Common myeloid progenitor, CD34-positive (primary cell): ENCODE measurements at regions not wholly inside any gene's neighbourhood (a gene's known extent, or its start where the extent isn't known, plus 50 kb on each side); places are given as distances from the start of the nearest gene placed in this dataset.

Source experiments
- CTCF ChIA-PET: fragments of 350-600 bp; sonication (Branson Sonifier 250); formaldehyde crosslinking; loops from one replicate; lab custom pipeline; 2021; ENCODE audit warnings: antibody characterized with exemption; lab: Charles Lee
- POLR2A ChIA-PET: fragments of 350-600 bp; sonication (Branson Sonifier 250); formaldehyde crosslinking; loops from one replicate; lab custom pipeline; 2021; ENCODE audit warnings: antibody characterized with exemption; lab: Charles Lee
- DNase-seq, 3 donors: peaks; one replicate each; pipeline versions ENCODE4 v3.0.0 to v3.0.0-alpha.2; 2013
- H3K27ac ChIP-seq, 2 experiments: 1 replicate in 1 of 2; 2 replicates in 1 of 2; pipeline ENCODE4 v1.7.0; 2013; ENCODE audit warnings: inconsistent platforms in 2 of 2, low read length in 2 of 2, mild to moderate bottlenecking in 2 of 2, low read depth in 1 of 2, moderate library complexity in 1 of 2; ENCODE audit not compliant: severe bottlenecking in 2 of 2, insufficient read depth in 1 of 2, poor library complexity in 1 of 2
- H3K27me3 ChIP-seq, 5 experiments: replicated peaks in 2 of 5; 1 replicate in 3 of 5; 2 replicates in 2 of 5; pipeline versions ENCODE4 v1.6.1 to v1.7.0; 2013; ENCODE audit warnings: low read length in 4 of 5, mild to moderate bottlenecking in 2 of 5, moderate library complexity in 2 of 5, inconsistent platforms in 1 of 5; ENCODE audit not compliant: insufficient read depth in 5 of 5, control insufficient read depth in 4 of 5
- H3K36me3 ChIP-seq, 4 experiments: 1 replicate in 2 of 4; 2 replicates in 2 of 4; pipeline versions ENCODE4 v1.6.1 to v1.7.0; 2013; ENCODE audit warnings: low read length in 3 of 4, control low read depth in 1 of 4, mild to moderate bottlenecking in 1 of 4; ENCODE audit not compliant: control insufficient read depth in 4 of 4, insufficient read depth in 4 of 4
- H3K4me1 ChIP-seq, 4 experiments: 1 replicate in 3 of 4; 2 replicates in 1 of 4; pipeline versions ENCODE4 v1.6.1 to v1.7.1; 2013; ENCODE audit warnings: low read length in 3 of 4, mild to moderate bottlenecking in 3 of 4, control low read depth in 1 of 4, inconsistent platforms in 1 of 4, moderate library complexity in 1 of 4; ENCODE audit not compliant: control insufficient read depth in 4 of 4, insufficient read depth in 4 of 4; ENCODE audit errors: control extremely low read depth in 1 of 4
- H3K4me3 ChIP-seq, 7 experiments: 1 replicate in 4 of 7; 2 replicates in 3 of 7; pipeline versions ENCODE4 v1.5.1 to v1.7.0; 2013; ENCODE audit warnings: mild to moderate bottlenecking in 7 of 7, low read length in 6 of 7, moderate library complexity in 6 of 7, inconsistent platforms in 2 of 7, low read depth in 2 of 7, control low read depth in 1 of 7; ENCODE audit not compliant: insufficient read depth in 4 of 7, control insufficient read depth in 1 of 7; ENCODE audit errors: extremely low read depth in 1 of 7
- H3K9me3 ChIP-seq, 5 experiments: 1 replicate in 4 of 5; 2 replicates in 1 of 5; pipeline versions ENCODE4 v1.6.1 to v1.7.1; 2013; ENCODE audit warnings: low read length in 4 of 5, mild to moderate bottlenecking in 2 of 5, inconsistent platforms in 1 of 5, low read depth in 1 of 5, moderate library complexity in 1 of 5; ENCODE audit not compliant: control insufficient read depth in 4 of 5, insufficient read depth in 2 of 5; ENCODE audit errors: control extremely low read depth in 1 of 5
- WGBS: methylation state at CpG from one replicate; pipeline ENCODE4 v1.1.5; 2013; ENCODE audit not compliant: insufficient coverage; 5-methylcytosine and 5-hydroxymethylcytosine counted together

DNA sequence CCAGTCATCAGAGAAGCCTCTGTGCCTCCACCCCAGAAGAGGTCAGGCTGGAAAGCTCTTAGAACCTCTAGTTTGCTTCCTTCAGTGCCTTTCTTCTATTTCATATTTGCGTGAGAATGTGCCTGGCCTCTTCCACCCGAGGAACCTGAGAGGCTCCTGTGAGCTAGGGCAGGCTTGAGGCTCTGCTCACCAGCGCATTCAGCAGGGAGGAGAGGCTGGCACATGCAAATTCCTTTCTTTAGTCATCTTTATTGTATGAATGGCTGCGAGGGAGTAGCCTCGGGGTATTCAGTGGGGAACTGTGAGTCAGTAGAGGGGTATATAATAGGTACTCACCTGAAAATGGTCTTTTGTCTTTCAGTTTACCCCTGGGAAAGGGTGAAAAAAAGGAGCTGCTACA lies 268.3 kb downstream of the ABCC12 start:
- H3K4me1 ChIP-seq = no peaks in the 10 kb centered on the region
- 52% methylated on average over 3 of the region's 5 CpGs for WGBS
- H3K9me3 ChIP-seq = no peaks in the 10 kb centered on the region
- H3K27me3 ChIP-seq = peaks cover 0 to 4% (median 3%) of the 10 kb centered on the region in 5 experiments
- no peak overlapping the region for H3K27ac ChIP-seq
- H3K4me3 ChIP-seq = no peak overlapping the region
- H3K36me3 ChIP-seq = no peaks in the 10 kb centered on the region
- DNase-seq = no peak
- CTCF ChIA-PET = no interaction called here
- POLR2A ChIA-PET = no interaction called here

DNA sequence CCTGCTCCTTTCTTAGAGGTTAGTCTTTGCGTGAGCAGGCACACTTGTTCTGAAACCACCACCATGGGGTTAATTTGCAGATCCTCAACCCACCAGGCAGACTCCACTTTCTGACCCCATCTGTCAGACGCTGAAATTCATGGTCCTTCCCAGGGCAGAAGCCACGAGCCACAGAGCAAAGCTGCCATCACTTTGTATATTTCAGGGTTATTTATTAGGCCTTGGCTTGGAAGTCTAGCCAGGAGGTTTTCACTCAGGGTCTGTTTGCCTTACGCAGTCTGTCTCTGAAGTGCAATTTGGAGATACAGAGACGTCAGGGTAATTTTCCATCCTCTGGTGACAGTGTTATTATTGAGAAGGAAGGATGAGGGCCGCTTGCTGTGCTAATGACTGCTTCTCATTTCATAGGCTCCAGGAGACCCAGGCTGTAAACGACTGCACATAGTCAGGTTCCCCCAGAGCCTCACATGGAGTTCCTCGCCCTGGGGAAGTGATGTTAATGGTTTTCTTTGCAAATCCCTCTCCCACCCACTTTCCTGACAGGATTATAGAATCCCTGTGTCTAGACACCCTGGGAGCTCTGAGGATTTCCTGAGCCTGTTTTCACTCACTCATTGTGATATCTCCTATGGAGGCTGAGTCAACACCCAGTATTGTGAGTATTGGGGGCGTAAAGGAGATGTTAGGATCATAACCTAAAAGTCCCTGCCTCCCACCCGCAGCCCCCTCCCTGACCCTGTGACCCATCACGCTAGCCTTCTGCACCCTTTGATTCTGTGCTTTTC lies 269.0 kb downstream of the ABCC12 start:
- DNase-seq = no peak
- Histone ChIP-seq H3K9me3 (no peaks in the 10 kb centered on the region), H3K36me3 (no peaks in the 10 kb centered on the region), H3K27me3 (peaks cover 0 to 4% (median 3%) of the 10 kb centered on the region in 5 experiments), H3K4me3 (no peak overlapping the region), H3K27ac (no peak overlapping the region), H3K4me1 (no peaks in the 10 kb centered on the region)
- CTCF ChIA-PET = no interaction called here
- POLR2A ChIA-PET = no interaction called here
- WGBS = 37% methylated on average over 9 of the region's 11 CpGs

DNA sequence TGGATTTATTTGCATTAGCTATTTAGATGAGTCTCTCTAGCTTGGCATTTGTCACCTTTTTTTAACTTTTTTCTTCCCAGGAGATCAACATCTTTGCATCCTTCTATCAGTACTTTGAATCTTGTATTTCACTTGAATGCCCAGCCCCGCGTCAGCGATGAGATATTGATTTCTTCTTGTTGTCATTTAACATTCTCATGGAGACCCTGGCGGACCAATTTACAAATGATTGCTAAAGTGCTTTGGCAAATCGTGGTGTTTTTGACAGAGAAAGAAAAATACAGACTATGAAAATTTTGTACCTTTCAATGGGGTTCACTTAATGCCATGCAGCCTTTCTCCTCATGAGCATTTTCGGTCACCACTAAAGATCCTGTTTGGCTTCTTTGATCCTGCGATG lies 269.7 kb downstream of the ABCC12 start:
- no peaks in the 10 kb centered on the region for H3K4me1 ChIP-seq
- POLR2A ChIA-PET = no interaction called here
- no peak overlapping the region for H3K27ac ChIP-seq
- 67% methylated on average over 7 of the region's 7 CpGs for WGBS
- no peak overlapping the region for H3K4me3 ChIP-seq
- CTCF ChIA-PET = no interaction called here
- no peak for DNase-seq
- H3K9me3 ChIP-seq = no peaks in the 10 kb centered on the region
- H3K36me3 ChIP-seq = no peaks in the 10 kb centered on the region
- peaks cover 0 to 4% (median 3%) of the 10 kb centered on the region in 5 experiments for H3K27me3 ChIP-seq

DNA sequence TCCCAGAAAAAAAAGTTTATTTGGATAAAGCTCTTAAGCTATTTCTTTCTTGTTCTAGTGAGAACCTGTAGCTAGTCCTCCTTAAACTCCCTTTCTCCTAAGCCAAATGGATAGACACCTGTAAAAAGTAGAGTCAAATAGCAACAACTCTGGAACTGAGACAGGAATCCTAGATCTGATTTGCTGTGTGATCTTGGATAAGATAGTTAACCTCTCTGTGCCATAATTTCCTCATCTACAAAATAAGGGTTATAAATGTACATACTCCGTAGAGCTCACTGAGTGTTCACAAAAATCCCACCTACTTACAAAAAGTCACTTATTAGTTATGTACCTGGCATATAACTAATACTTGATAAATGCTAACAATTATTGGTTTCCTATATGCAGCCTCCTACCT lies 270.3 kb downstream of the ABCC12 start:
- H3K9me3 ChIP-seq = no peaks in the 10 kb centered on the region
- no peak for DNase-seq
- peaks cover 0 to 4% (median 3%) of the 10 kb centered on the region in 5 experiments for H3K27me3 ChIP-seq
- H3K27ac ChIP-seq = no peak overlapping the region
- ChIA-PET POLR2A (no interaction called here), CTCF (interaction anchor here (1.1 kb wide), 1 partner anchor 13 kb away, joined by 3 read pairs; no protein-coding TSS in a partner anchor)
- H3K4me1 ChIP-seq = no peaks in the 10 kb centered on the region
- H3K4me3 ChIP-seq = no peak overlapping the region
- no peaks in the 10 kb centered on the region for H3K36me3 ChIP-seq
- no CpG with 5 or more reads among the region's 1 CpG for WGBS

DNA sequence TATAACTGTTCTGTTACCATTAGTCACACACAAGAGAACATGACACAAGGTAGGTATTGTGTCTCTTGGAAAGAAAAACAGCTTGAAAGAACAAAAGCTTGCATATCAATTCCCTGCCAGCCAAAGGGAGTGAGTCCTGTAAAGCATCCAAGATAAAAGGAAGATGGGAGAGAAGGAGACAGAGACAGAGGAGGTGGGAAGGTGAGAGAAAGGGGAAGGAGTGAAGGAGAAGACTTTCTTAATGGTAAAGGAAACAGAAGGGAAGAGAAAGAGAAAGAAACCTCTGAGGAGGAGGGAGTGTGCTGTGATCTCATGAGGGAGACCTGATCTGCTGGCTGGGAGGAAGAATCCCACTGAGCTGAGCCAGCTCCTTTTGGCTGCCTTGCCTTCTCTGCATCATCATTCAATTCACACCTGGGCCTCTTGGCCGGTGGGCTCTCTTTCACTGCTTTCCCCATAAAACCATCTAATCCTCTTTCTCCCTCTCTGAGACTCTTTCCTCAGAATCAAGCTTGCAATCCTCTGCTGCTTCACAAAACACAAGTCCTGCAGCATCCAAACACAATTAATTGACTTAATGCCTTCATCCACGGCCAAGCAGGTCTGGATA lies 271.6 kb downstream of the ABCC12 start:
- no peak overlapping the region for H3K4me3 ChIP-seq
- ChIA-PET CTCF (interaction anchor here (1.1 kb wide), 1 partner anchor 12 kb away, joined by 3 read pairs; no protein-coding TSS in a partner anchor), POLR2A (no interaction called here)
- no peak for DNase-seq
- H3K4me1 ChIP-seq = no peaks in the 10 kb centered on the region
- peaks cover 0 to 4% (median 3%) of the 10 kb centered on the region in 5 experiments for H3K27me3 ChIP-seq
- H3K36me3 ChIP-seq = no peaks in the 10 kb centered on the region
- 11% methylated on average over 1 of the region's 2 CpGs for WGBS
- no peaks in the 10 kb centered on the region for H3K9me3 ChIP-seq
- H3K27ac ChIP-seq = no peak overlapping the region

DNA sequence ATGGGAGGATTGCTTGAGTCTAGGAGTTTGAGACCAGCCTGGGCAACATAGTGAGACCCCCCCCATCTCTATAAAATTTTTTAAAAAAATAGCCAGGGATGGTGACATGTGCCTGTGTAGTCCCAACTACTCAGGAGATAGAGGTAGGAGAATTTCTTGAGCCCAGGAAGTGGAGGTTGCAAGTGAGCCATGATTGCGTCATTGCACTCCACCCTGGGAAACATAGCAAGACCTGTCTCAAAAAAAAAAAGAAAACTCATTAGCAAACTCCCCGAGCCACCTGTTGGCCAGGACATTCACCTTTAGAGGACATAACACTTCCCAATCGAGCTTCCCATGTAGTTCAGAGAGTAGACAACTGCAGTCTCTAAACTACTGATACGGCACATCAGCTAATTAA lies 274.2 kb downstream of the ABCC12 start:
- CTCF ChIA-PET = interaction anchor here (1.3 kb wide), 1 partner anchor 12 kb away, joined by 3 read pairs; no protein-coding TSS in a partner anchor
- Histone ChIP-seq H3K27me3 (peaks cover 0 to 3% (median 0%) of the 10 kb centered on the region in 5 experiments), H3K36me3 (no peaks in the 10 kb centered on the region), H3K9me3 (no peaks in the 10 kb centered on the region), H3K27ac (no peak overlapping the region), H3K4me3 (no peak overlapping the region), H3K4me1 (no peaks in the 10 kb centered on the region)
- POLR2A ChIA-PET = no interaction called here
- DNase-seq = no peak
- 93% methylated on average over 2 of the region's 4 CpGs for WGBS

DNA sequence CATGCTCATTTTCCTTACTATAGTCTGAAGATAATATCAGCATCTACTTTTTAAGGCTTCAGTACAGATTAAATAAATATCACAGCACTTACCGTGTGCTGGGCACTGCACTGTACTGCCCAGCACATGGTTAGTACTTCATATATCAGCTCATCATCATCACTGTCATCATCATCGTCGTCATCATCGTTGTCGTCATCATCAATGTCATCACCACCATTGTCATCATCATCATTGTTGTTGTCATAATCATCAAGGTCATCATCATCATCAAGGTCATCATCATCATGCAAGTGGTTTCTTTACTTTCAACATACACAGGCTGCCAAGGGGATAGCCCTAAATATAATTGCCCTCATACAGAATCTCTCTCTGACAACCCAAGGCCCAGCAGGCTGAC lies 275.1 kb downstream of the ABCC12 start:
- Histone ChIP-seq H3K9me3 (no peaks in the 10 kb centered on the region), H3K4me3 (no peak overlapping the region), H3K4me1 (no peaks in the 10 kb centered on the region), H3K36me3 (no peaks in the 10 kb centered on the region), H3K27me3 (no peaks in the 10 kb centered on the region), H3K27ac (no peak overlapping the region)
- no peak for DNase-seq
- ChIA-PET CTCF (interaction anchor here (1.3 kb wide), 1 partner anchor 13 kb away, joined by 3 read pairs; no protein-coding TSS in a partner anchor), POLR2A (no interaction called here)
- WGBS = 96% methylated on average over 5 of the region's 5 CpGs
